ENCODE measurements at regions not wholly inside any gene's neighbourhood (a gene's known extent, or its start where the extent isn't known, plus 50 kb on each side); places are given as distances from the start of the nearest gene placed in this dataset.
"Not testable (repeated sequence)": the region's sequence is repeated elsewhere in the genome, so short reads cannot be mapped to it uniquely, and the experiment has no call there.

GRCh38 chr1:103997631-103998030, 247.9 kb downstream of the AMY1C start:
- intact Hi-C loops (cut with DNase I), result no loop called here
- no peak for DNase-seq (ENCODE audit: low spot score)
- no peak for ATAC-seq

GRCh38 chr1:104018922-104019674, 269.4 kb downstream of the AMY1C start:
- ATAC-seq (no peak), DNase-seq (ENCODE audit: low spot score) (no peak)
- intact Hi-C loops (cut with DNase I), result no loop called here

GRCh38 chr1:104019675-104020049, 270.0 kb downstream of the AMY1C start:
- no peak for DNase-seq (ENCODE audit: low spot score)
- no peak for ATAC-seq
- intact Hi-C loops (cut with DNase I), result no loop called here

- intact Hi-C loops (cut with DNase I), result no loop called here
- DNase-seq (ENCODE audit: low spot score), result no peak
Observed at GRCh38 chr1:104028416-104029035, 278.8 kb downstream of the AMY1C start.

GRCh38 chr1:104029456-104029970, 279.8 kb downstream of the AMY1C start:
- ATAC-seq, result no peak
- no peak for DNase-seq (ENCODE audit: low spot score)
- intact Hi-C loops (cut with DNase I), result no loop called here

More at GRCh38 chr1:104028416-104029035, 278.8 kb downstream of the AMY1C start:
- ATAC-seq, result no peak

- ATAC-seq (no peak), DNase-seq (ENCODE audit: low spot score) (no peak)
- intact Hi-C loops (cut with DNase I), result no loop called here
Observed at GRCh38 chr1:104056786-104057185, 307.1 kb downstream of the AMY1C start.

- intact Hi-C loops (cut with DNase I); DNase-seq (ENCODE audit: low spot score); ATAC-seq: not testable (repeated sequence)
Observed at GRCh38 chr1:104057219-104057898, 307.7 kb downstream of the AMY1C start.

GRCh38 chr1:104061637-104062036, 311.9 kb downstream of the AMY1C start:
- DNase-seq (ENCODE audit: low spot score); ATAC-seq; intact Hi-C loops (cut with DNase I): not testable (repeated sequence)

GRCh38 chr1:104064399-104064798, 314.7 kb downstream of the AMY1C start:
- DNase-seq (ENCODE audit: low spot score), result no peak
- intact Hi-C loops (cut with DNase I), result no loop called here
- no peak for ATAC-seq

- no peak for ATAC-seq
- intact Hi-C loops (cut with DNase I), result no loop called here
- DNase-seq (ENCODE audit: low spot score), result no peak
Observed at GRCh38 chr1:104072915-104073371, 323.2 kb downstream of the AMY1C start.

- DNase-seq (ENCODE audit: low spot score), result no peak
- intact Hi-C loops (cut with DNase I), result no loop called here
- ATAC-seq, result no peak
Observed at GRCh38 chr1:104073463-104073902, 323.8 kb downstream of the AMY1C start.

GRCh38 chr1:104082221-104082620, 332.5 kb downstream of the AMY1C start:
- intact Hi-C loops (cut with DNase I), result no loop called here
- DNase-seq (ENCODE audit: low spot score), result no peak
- ATAC-seq, result no peak

GRCh38 chr1:104084380-104084779, 334.7 kb downstream of the AMY1C start:
- intact Hi-C loops (cut with DNase I), result no loop called here
- no peak for DNase-seq (ENCODE audit: low spot score)
- ATAC-seq, result no peak

GRCh38 chr1:104092698-104093097, 343.0 kb downstream of the AMY1C start:
- intact Hi-C loops (cut with DNase I), result no loop called here
- no peak for ATAC-seq
- DNase-seq (ENCODE audit: low spot score), result no peak

- DNase-seq (ENCODE audit: low spot score) (no peak), ATAC-seq (no peak)
- intact Hi-C loops (cut with DNase I), result no loop called here
Observed at GRCh38 chr1:104098837-104099236, 349.1 kb downstream of the AMY1C start.

- no peak for DNase-seq (ENCODE audit: low spot score)
- intact Hi-C loops (cut with DNase I), result no loop called here
- no peak for ATAC-seq
Observed at GRCh38 chr1:104100115-104100514, 350.4 kb downstream of the AMY1C start.

- no peak for ATAC-seq
- intact Hi-C loops (cut with DNase I), result no loop called here
- no peak for DNase-seq (ENCODE audit: low spot score)
Observed at GRCh38 chr1:104105465-104105864, 355.8 kb downstream of the AMY1C start.

- ATAC-seq (no peak), DNase-seq (ENCODE audit: low spot score) (no peak)
- intact Hi-C loops (cut with DNase I), result no loop called here
Observed at GRCh38 chr1:104120525-104120924, 370.8 kb downstream of the AMY1C start.

- no peak for DNase-seq (ENCODE audit: low spot score)
- no peak for ATAC-seq
- intact Hi-C loops (cut with DNase I), result no loop called here
Observed at GRCh38 chr1:104121271-104121670, 371.6 kb downstream of the AMY1C start.

GRCh38 chr1:104125266-104125665, 375.6 kb downstream of the AMY1C start:
- ATAC-seq, result no peak

More at GRCh38 chr1:104125266-104125665, 375.6 kb downstream of the AMY1C start:
- intact Hi-C loops (cut with DNase I), result no loop called here
- no peak for DNase-seq (ENCODE audit: low spot score)
